ENCODE measurements at regions not wholly inside any gene's neighbourhood (a gene's known extent, or its start where the extent isn't known, plus 50 kb on each side); places are given as distances from the start of the nearest gene placed in this dataset.

GRCh38 chr12:107332743-107333142, 239.4 kb upstream of the CRY1 start:
- TF ChIP-seq, protein P1, sequence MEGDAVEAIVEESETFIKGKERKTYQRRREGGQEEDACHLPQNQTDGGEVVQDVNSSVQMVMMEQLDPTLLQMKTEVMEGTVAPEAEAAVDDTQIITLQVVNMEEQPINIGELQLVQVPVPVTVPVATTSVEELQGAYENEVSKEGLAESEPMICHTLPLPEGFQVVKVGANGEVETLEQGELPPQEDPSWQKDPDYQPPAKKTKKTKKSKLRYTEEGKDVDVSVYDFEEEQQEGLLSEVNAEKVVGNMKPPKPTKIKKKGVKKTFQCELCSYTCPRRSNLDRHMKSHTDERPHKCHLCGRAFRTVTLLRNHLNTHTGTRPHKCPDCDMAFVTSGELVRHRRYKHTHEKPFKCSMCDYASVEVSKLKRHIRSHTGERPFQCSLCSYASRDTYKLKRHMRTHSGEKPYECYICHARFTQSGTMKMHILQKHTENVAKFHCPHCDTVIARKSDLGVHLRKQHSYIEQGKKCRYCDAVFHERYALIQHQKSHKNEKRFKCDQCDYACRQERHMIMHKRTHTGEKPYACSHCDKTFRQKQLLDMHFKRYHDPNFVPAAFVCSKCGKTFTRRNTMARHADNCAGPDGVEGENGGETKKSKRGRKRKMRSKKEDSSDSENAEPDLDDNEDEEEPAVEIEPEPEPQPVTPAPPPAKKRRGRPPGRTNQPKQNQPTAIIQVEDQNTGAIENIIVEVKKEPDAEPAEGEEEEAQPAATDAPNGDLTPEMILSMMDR (conservative IDR thresholded peaks at IDR 0.05; ENCODE audit: low read depth, low read length), result no peak
- TF ChIP-seq EZH2 (IDR thresholded peaks at IDR 0.05; ENCODE audit: borderline replicate concordance, low read depth, low read length, poor library complexity, severe bottlenecking), result no peak
